ENCODE measurements at regions not wholly inside any gene's neighbourhood (a gene's known extent, or its start where the extent isn't known, plus 50 kb on each side); places are given as distances from the start of the nearest gene placed in this dataset.

DNA sequence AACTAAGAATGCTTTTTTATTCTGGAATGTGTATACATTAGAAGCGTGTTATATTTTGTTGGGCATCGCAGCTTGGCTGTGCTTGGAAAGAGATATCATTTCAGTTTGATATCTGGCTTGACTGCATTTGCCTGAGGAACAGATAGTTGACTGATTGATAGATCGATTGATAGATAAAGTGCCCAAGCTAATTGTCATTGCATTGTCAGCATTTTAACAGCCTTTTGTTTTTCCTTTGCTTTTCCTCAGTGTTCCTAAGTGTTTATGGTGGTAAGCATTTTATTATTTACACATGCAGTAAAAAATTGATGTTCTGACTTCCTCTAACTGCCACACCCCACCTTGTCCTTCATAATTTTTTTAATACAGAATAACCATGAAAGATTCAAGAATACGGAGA lies 180.9 kb upstream of the GRIK2 start:
- DNase-seq, result no peak

- DNase-seq, result no peak
Measured at GRCh38 chr6:101222007-101222406, 171.5 kb upstream of the GRIK2 start.

- DNase-seq, result no peak
Measured at GRCh38 chr6:101224751-101225150, 168.8 kb upstream of the GRIK2 start.

DNA sequence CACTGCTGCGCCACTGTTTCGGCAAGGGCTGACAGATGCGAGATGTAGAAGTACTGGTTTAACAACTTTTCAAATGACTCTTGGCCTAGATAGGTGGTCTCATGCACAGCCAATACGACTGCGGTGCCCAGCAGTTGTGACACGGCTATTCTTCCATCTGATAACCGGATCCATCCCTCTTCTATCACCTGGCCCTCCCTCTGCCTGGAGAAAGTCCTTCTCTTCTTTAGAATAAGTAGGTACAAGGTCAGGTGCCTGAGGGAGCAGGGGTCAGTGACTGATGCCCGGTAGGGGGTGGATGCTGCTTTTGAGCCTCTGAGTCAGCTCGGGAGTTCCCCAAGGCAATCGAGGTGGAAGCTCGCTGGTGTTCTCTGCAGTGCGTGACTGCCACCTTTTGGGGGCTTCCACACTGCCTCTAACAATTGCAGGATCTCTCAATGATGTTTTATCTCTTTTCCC lies 166.8 kb upstream of the GRIK2 start:
- no peak for DNase-seq

GRCh38 chr6:101230866-101231265 lies 162.6 kb upstream of the GRIK2 start:
- no peak for DNase-seq

GRCh38 chr6:101231606-101232235 lies 161.8 kb upstream of the GRIK2 start:
- DNase-seq, result no peak

DNA sequence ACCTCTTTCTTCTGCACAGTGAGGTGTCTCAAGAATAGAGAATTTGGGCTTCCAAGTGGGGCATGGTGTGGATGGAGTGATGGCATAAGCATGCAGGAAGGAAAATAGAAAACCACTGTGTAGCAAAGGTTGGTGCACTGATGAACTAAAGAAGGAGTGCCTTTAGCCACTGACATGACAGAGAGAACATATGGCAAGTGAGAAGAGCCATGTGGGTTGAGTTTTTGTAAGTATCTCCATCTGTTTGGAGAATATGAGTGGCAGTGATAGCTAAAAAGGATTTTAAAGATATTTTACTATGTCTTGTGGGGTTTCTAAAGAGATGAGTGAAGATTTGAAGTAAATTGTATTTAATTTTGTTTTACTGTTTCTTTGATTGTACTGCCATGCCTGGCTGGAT lies 160.5 kb upstream of the GRIK2 start:
- no peak for DNase-seq

GRCh38 chr6:101236709-101237108 lies 156.8 kb upstream of the GRIK2 start:
- no peak for DNase-seq

- DNase-seq, result no peak
Measured at GRCh38 chr6:101241442-101241841, 152.1 kb upstream of the GRIK2 start.

DNA sequence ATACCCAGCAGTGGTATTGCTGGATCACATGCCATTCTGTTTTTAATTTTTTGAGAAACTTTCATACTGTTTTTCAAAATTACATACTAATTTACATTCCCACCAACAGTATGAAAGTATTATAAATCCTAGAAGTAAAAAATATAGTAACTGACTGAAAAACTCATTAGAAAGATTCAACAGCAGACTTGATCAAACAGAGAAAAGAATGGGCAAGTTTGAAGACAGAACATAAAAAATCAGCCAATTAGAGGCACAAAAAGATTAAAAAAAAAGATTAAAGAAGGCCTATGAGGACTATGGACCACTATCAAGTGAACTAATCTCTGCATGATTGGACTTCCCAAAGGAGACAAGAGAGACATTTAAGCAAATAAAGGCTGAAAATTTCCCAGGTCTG lies 144.0 kb upstream of the GRIK2 start:
- no peak for DNase-seq

DNA sequence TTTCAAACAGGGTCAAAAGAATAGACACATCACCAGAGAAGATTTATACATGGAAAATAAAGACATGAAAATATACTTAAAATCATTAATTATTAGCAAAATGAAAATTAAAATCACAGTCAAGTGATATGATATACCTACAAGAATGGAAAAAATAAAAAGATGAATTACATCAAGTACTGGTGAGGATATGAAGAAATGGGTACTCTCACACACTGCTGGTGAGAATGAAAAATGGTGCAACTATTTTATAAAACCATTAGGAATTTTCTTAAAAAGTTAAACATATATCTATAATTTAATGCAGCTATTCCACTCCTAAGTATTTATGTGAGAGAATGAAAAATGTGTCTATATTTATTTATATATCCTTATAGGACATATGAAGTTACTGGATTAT lies 136.3 kb upstream of the GRIK2 start:
- DNase-seq, result no peak

- DNase-seq, result no peak
Measured at GRCh38 chr6:101259505-101259904, 134.0 kb upstream of the GRIK2 start.

- DNase-seq, result no peak
Measured at GRCh38 chr6:101263596-101263995, 129.9 kb upstream of the GRIK2 start.

DNA sequence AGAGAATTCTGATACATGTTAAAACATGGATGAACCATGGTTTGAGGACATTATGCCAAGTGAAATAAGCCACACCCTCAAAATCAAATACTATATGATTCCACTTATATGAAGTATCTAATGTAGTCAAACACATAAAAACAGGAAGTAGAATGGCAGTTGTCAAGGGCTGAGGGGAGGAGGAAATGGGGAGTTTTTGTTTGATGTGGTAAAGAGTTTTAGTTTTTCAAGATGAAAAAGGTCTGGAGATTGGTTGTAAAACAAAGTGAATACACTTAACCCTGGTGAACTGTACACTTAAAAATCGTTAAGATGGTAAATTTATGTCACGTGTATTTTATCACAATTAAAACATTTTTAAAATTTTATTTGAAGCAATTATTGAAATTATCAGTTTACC lies 127.4 kb upstream of the GRIK2 start:
- DNase-seq, result no peak

DNA sequence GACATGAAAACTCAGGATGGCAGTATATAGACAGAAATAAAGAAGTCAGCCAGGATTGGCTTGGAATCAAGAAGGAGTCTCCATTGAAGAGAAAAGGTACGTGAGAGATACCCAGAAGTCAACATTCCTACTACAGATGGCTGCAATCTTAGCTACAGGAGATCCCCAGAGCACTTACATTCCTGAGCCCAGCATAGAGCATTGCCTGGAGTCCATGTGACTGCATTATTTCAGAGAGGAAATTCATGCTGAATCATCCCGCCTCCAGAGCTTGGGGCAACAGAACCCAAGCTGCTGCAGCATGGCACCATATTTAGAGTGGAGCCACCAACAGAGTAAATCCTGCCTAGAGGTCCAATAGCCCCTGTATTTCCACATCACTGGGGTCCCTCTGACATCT lies 125.0 kb upstream of the GRIK2 start:
- no peak for DNase-seq

DNA sequence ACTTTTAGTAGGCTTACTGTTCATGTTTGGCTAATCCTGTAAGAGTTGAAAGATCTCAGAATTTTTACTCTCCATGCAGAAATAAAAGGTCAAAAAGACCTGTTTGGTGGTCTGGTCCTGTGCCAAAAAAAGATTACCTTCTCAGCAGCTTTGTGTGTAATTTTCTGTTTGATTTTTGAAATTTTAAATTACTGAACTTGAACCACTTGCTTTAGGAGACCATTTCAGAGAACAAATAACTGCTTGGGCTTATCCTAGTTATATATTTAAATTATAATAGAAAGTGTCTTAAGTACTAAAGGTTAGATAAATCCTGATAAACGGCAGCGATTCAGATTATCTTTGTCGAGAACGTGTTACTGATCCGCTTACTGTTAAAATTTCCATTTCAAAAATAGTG lies 118.3 kb upstream of the GRIK2 start:
- DNase-seq, result no peak

DNA sequence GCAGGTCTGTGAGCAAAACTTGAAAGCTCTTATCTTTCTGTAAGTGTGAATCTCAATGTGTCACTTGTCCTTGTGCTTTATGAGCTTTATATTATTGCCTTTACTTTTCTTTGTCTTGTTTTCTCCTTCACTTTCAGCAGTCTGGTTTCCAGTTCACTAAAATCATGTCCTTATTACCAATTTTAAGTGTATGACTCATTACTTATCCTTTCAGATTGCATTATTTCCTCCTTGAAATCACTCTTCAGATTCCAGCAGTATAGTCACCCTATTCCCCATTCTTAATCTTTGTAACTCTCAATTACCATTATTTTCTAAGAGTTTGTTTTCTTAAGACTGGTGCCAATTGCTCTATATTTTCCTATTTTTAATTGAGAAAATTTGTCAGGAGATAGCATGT lies 117.4 kb upstream of the GRIK2 start:
- no peak for DNase-seq

DNA sequence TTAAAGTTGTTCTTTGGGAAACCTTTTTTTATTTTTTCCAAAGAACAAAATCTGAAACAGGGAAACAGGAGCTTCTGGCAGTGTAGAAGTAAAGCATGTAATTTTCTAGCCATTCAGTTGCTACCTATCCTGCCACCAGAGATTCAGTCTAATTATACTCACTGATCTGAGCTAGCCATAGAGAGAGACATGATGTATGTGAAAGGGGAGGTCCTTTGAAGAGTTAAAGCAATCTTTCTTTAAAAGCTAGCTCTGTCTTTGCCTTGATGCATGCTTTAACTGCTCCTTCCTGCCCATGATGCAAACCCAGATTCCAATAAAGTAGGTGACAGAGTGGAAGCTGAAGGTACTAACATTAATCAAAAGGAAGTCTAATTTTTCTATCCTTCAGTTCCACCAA lies 114.1 kb upstream of the GRIK2 start:
- DNase-seq, result no peak

DNA sequence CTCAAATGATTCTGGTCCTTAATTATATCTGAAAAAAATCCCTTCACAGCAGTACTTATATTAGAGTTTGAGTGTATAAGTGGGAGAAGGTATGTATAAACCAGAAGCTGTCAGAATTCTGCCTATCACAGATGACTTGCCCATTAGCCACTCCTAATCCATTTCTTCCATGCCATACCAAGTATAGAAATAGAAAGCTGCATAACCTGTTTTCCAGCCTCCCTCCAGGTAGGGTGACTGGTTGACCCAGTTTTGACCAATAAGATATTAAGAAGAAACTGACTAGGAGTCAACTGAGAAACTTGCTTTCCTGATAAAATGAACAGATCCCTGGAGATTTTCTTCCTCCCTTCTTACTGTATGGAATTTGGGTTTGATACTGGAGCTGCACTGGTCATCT lies 112.2 kb upstream of the GRIK2 start:
- DNase-seq, result no peak

GRCh38 chr6:101284131-101284530 lies 109.4 kb upstream of the GRIK2 start:
- DNase-seq, result no peak

GRCh38 chr6:101286146-101286545 lies 107.4 kb upstream of the GRIK2 start:
- peak; percentile 7 for DNase-seq

DNA sequence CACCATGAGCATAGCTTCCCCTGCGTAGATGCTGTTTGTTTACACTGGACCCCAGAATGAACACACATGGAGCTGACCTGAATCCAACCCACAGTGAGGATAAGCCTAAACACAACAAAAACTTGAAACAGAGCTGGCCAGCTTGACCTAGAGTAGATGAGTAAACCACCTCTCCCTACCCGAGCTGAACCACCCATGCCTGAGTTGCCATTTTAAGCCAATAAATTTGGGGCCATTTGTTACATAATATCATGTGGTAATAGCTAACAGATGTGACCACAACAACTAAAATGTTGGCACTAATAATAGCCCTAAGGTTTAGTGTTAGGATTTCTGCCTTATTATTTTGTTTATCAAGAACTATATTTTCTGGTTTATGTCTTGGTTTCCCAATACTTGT lies 103.2 kb upstream of the GRIK2 start:
- DNase-seq, result no peak

- no peak for DNase-seq
Measured at GRCh38 chr6:101294051-101294638, 99.4 kb upstream of the GRIK2 start.

- DNase-seq, result no peak
Measured at GRCh38 chr6:101294676-101295075, 98.8 kb upstream of the GRIK2 start.
